ENCODE measurements at regions not wholly inside any gene's neighbourhood (a gene's known extent, or its start where the extent isn't known, plus 50 kb on each side); places are given as distances from the start of the nearest gene placed in this dataset.

GRCh38 chr22:48718818-48719500 is 1108.7 kb downstream of the BRD1 start:
- TF ChIP-seq EZH2 (IDR thresholded peaks at IDR 0.05; ENCODE audit: insufficient read depth, poor library complexity, severe bottlenecking) = no peak
- TF ChIP-seq EZH2phosphoT487 (IDR thresholded peaks at IDR 0.05; ENCODE audit: insufficient read depth, low read depth) = no peak
